ENCODE measurements at regions not wholly inside any gene's neighbourhood (a gene's known extent, or its start where the extent isn't known, plus 50 kb on each side); places are given as distances from the start of the nearest gene placed in this dataset.
"Not testable (repeated sequence)": the region's sequence is repeated elsewhere in the genome, so short reads cannot be mapped to it uniquely, and the experiment has no call there.

- no peak for DNase-seq
Measured at GRCh38 chr13:80168089-80168850, 172.7 kb downstream of the SPRY2 start.

GRCh38 chr13:80166352-80166751 lies 174.6 kb downstream of the SPRY2 start:
- DNase-seq = no peak

GRCh38 chr13:80164462-80164861 lies 176.5 kb downstream of the SPRY2 start:
- DNase-seq = no peak

- DNase-seq = no peak
Measured at GRCh38 chr13:80161896-80162295, 179.0 kb downstream of the SPRY2 start.

- DNase-seq = no peak
Measured at GRCh38 chr13:80161219-80161618, 179.7 kb downstream of the SPRY2 start.

GRCh38 chr13:80160110-80160509 lies 180.8 kb downstream of the SPRY2 start:
- no peak for DNase-seq

GRCh38 chr13:80157261-80157932 lies 183.5 kb downstream of the SPRY2 start:
- DNase-seq = no peak

GRCh38 chr13:80152142-80152541 lies 188.8 kb downstream of the SPRY2 start:
- not testable (repeated sequence) for DNase-seq

GRCh38 chr13:80151016-80151415 lies 189.9 kb downstream of the SPRY2 start:
- DNase-seq = no peak

GRCh38 chr13:80149736-80150135 lies 191.2 kb downstream of the SPRY2 start:
- DNase-seq = no peak

GRCh38 chr13:80145171-80145690 lies 195.7 kb downstream of the SPRY2 start:
- no peak for DNase-seq

GRCh38 chr13:80144493-80144892 lies 196.4 kb downstream of the SPRY2 start:
- DNase-seq = no peak

GRCh38 chr13:80141123-80141849 lies 199.6 kb downstream of the SPRY2 start:
- DNase-seq = no peak

GRCh38 chr13:80140685-80141084 lies 200.2 kb downstream of the SPRY2 start:
- DNase-seq = no peak

GRCh38 chr13:80139196-80139595 lies 201.7 kb downstream of the SPRY2 start:
- DNase-seq = no peak

GRCh38 chr13:80137994-80138393 lies 202.9 kb downstream of the SPRY2 start:
- DNase-seq = no peak

- DNase-seq = no peak
Measured at GRCh38 chr13:80134346-80134745, 206.6 kb downstream of the SPRY2 start.

GRCh38 chr13:80133631-80134261 lies 207.2 kb downstream of the SPRY2 start:
- DNase-seq = no peak

GRCh38 chr13:80132741-80133601 lies 208.0 kb downstream of the SPRY2 start:
- DNase-seq = no peak

- DNase-seq = no peak
Measured at GRCh38 chr13:80131204-80131603, 209.7 kb downstream of the SPRY2 start.

GRCh38 chr13:80126389-80127068 lies 214.4 kb downstream of the SPRY2 start:
- no peak for DNase-seq
